DOHH2 (cell line): ENCODE measurements at regions not wholly inside any gene's neighbourhood (a gene's known extent, or its start where the extent isn't known, plus 50 kb on each side); places are given as distances from the start of the nearest gene placed in this dataset.

Experiments used
- H3F3A ChIP-seq: fragments of 200-600 bp; sonication (generic), shearing (Covaris generic); 2 replicates; pipeline ENCODE4 v1.6.0; 2016; ENCODE audit warnings: antibody characterized with exemption, mild to moderate bottlenecking; ENCODE audit not compliant: control insufficient read depth, insufficient read depth
- H3K27ac ChIP-seq: fragments of 200-600 bp; sonication (generic); 2 replicates; pipeline ENCODE4 v1.5.1; 2014; ENCODE audit warnings: low read depth, mild to moderate bottlenecking, low read length, moderate library complexity
- H3K27me3 ChIP-seq: fragments of 200-600 bp; sonication (generic); 2 replicates; pipeline ENCODE4 v1.6.1; 2014; ENCODE audit warnings: mild to moderate bottlenecking, low read length, mixed read lengths; ENCODE audit not compliant: control insufficient read depth
- H3K36me3 ChIP-seq: fragments of 200-600 bp; sonication (generic); 2 replicates; pipeline ENCODE4 v1.6.1; 2014; ENCODE audit warnings: mild to moderate bottlenecking, low read length, moderate library complexity, mixed read lengths; ENCODE audit not compliant: control insufficient read depth
- H3K4me1 ChIP-seq: fragments of 200-600 bp; sonication (generic); 2 replicates; pipeline ENCODE4 v1.6.1; 2014; ENCODE audit warnings: mild to moderate bottlenecking, low read length, mixed read lengths; ENCODE audit not compliant: control insufficient read depth
- H3K4me2 ChIP-seq: fragments of 200-600 bp; sonication (generic); 2 replicates; pipeline ENCODE4 v1.6.0; 2014; ENCODE audit warnings: mild to moderate bottlenecking, low read length, moderate library complexity
- H3K4me3 ChIP-seq: fragments of 200-600 bp; sonication (generic); 2 replicates; pipeline ENCODE4 v1.5.1; 2014; ENCODE audit warnings: mild to moderate bottlenecking, low read length, mixed read lengths
- H3K79me2 ChIP-seq: fragments of 200-600 bp; sonication (generic); 2 replicates; pipeline ENCODE4 v1.6.1; 2014; ENCODE audit warnings: mild to moderate bottlenecking, low read length, mixed read lengths; ENCODE audit not compliant: control insufficient read depth
- H3K9me2 ChIP-seq: fragments of 200-600 bp; sonication (generic); replicated peaks from 2 replicates; pipeline ENCODE4 v1.6.1; 2014; ENCODE audit warnings: mild to moderate bottlenecking, low read length, mixed read lengths; ENCODE audit not compliant: control insufficient read depth
- H3K9me3 ChIP-seq: fragments of 200-600 bp; sonication (generic); 2 replicates; pipeline ENCODE4 v1.6.1; 2014; ENCODE audit warnings: antibody characterized with exemption, low read length, mixed read lengths; ENCODE audit not compliant: control insufficient read depth, insufficient read depth
- H4K20me1 ChIP-seq: fragments of 200-600 bp; sonication (generic); 2 replicates; pipeline ENCODE4 v1.6.0; 2014; ENCODE audit warnings: low read depth, mild to moderate bottlenecking, antibody characterized with exemption, low read length, moderate library complexity; ENCODE audit not compliant: control insufficient read depth, insufficient read depth
- EZH2phosphoT487 ChIP-seq: fragments of 200-600 bp; sonication (generic); IDR thresholded peaks from 2 replicates; pipeline ENCODE4 v1.6.1; 2017; ENCODE audit warnings: borderline replicate concordance, mild to moderate bottlenecking, antibody characterized with exemption, low read length, moderate library complexity, mixed read lengths
- TF ChIP-seq, protein P1 (sequence below): fragments of 200-600 bp; sonication (generic); IDR thresholded peaks from one replicate; pipeline ENCODE4 v1.5.1; 2014; ENCODE audit warnings: antibody characterized with exemption, mild to moderate bottlenecking, low read depth, low read length; ENCODE audit not compliant: poor library complexity, severe bottlenecking

DNA sequence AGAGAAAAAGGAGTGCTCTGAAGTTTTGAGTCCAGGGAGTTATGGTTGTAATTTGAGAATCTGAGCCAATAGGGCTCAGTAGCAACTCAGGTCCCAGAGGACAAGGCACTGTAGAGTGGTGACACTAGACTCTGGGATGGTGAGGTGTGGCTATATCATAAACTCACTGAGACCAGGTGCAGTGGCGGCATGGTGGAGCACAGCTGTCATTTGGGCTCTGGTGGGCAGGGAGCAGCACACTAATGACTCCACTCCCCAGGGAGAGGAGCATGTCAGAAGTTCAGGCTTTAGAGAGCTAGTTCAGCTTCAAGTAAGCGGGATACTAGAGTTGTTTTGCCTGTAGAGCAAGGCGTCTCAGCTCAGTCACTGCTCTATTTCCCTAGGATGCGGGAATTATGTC is 165.4 kb upstream of the USP38 start:
- Histone ChIP-seq H3K4me1 (no peaks in the 10 kb centered on the region), H3F3A (no peaks in the 10 kb centered on the region), H3K27ac (no peak overlapping the region), H3K79me2 (no peaks in the 10 kb centered on the region), H3K4me3 (no peak overlapping the region), H3K27me3 (no peaks in the 10 kb centered on the region), H3K4me2 (no peak overlapping the region), H3K36me3 (no peaks in the 10 kb centered on the region), H4K20me1 (no peaks in the 10 kb centered on the region), H3K9me3 (no peaks in the 10 kb centered on the region), H3K9me2 (no peaks in the 10 kb centered on the region)
- no peak for TF ChIP-seq EZH2phosphoT487
- TF ChIP-seq, protein P1, sequence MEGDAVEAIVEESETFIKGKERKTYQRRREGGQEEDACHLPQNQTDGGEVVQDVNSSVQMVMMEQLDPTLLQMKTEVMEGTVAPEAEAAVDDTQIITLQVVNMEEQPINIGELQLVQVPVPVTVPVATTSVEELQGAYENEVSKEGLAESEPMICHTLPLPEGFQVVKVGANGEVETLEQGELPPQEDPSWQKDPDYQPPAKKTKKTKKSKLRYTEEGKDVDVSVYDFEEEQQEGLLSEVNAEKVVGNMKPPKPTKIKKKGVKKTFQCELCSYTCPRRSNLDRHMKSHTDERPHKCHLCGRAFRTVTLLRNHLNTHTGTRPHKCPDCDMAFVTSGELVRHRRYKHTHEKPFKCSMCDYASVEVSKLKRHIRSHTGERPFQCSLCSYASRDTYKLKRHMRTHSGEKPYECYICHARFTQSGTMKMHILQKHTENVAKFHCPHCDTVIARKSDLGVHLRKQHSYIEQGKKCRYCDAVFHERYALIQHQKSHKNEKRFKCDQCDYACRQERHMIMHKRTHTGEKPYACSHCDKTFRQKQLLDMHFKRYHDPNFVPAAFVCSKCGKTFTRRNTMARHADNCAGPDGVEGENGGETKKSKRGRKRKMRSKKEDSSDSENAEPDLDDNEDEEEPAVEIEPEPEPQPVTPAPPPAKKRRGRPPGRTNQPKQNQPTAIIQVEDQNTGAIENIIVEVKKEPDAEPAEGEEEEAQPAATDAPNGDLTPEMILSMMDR = no peak

DNA sequence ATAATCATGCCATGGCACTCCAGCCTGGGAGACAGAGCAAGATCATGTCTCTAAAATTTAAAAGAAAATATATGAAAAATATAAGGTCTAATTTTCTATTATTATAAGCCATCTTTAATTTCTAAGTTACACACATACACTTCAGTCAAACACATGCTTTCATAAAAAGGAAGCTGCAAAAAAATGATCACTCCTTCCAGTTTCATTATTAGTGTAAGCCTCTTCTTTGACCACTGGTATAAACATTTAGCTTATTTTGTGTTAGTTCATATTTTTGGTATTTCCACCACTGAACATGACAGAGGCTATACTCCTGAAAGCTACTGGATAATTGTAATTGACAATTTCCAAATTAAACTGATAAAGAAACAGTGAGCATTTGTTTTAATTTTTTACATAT is 163.3 kb upstream of the USP38 start:
- H3K4me3 ChIP-seq = no peak overlapping the region
- H3K9me3 ChIP-seq = no peaks in the 10 kb centered on the region
- H3K36me3 ChIP-seq = no peaks in the 10 kb centered on the region
- H3F3A ChIP-seq = no peaks in the 10 kb centered on the region
- no peaks in the 10 kb centered on the region for H4K20me1 ChIP-seq
- H3K27ac ChIP-seq = no peak overlapping the region
- H3K27me3 ChIP-seq = no peaks in the 10 kb centered on the region
- no peaks in the 10 kb centered on the region for H3K9me2 ChIP-seq
- H3K4me2 ChIP-seq = no peak overlapping the region
- no peaks in the 10 kb centered on the region for H3K79me2 ChIP-seq
- no peaks in the 10 kb centered on the region for H3K4me1 ChIP-seq
- TF ChIP-seq, protein P1 = no peak
- no peak for TF ChIP-seq EZH2phosphoT487

DNA sequence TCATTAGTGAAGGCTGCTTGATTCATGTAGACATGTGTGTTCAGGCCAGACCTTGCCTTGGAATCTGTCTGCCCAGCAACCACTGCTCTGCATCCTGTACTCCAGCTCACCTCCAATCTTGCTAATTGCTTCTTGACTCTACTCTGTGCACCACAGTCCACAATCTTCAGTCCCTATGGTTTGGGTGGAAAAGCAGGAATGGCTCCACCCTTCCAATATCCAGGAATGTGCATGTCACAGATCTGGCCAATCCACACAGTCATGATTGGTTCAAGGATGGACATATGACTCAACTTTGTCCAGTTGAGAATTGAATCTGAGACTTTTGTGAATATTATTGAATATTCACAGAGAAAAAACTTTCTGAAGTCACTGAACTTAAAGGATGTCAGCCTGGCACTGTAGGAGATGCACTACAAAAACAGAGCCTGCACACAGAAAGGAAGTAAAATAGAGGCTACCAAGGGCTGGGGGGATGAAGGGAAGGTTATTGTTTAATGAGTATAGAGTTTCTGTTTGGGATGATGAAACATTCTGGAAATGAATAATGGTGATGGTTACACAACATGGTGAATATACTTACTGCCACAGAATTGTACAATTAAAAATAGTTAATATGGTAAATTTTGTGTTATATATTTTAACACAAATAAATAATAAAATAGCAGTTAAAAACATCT is 161.3 kb upstream of the USP38 start:
- no peaks in the 10 kb centered on the region for H4K20me1 ChIP-seq
- no peaks in the 10 kb centered on the region for H3K27me3 ChIP-seq
- no peaks in the 10 kb centered on the region for H3K9me2 ChIP-seq
- no peaks in the 10 kb centered on the region for H3K4me1 ChIP-seq
- H3F3A ChIP-seq = no peaks in the 10 kb centered on the region
- no peaks in the 10 kb centered on the region for H3K9me3 ChIP-seq
- TF ChIP-seq, protein P1 = no peak
- no peak for TF ChIP-seq EZH2phosphoT487
- H3K27ac ChIP-seq = no peak overlapping the region
- H3K4me2 ChIP-seq = no peak overlapping the region
- no peaks in the 10 kb centered on the region for H3K36me3 ChIP-seq
- H3K4me3 ChIP-seq = no peak overlapping the region
- no peaks in the 10 kb centered on the region for H3K79me2 ChIP-seq
